GM18867 (cell line): ENCODE measurements at regions not wholly inside any gene's neighbourhood (a gene's known extent, or its start where the extent isn't known, plus 50 kb on each side); places are given as distances from the start of the nearest gene placed in this dataset.

Experiments used
- ATAC-seq: cut with Tn5 transposase; IDR thresholded peaks from one replicate; pipeline ENCODE4 v1.9.1; 2021; ENCODE audit warnings: mild to moderate bottlenecking, moderate library complexity; ENCODE audit not compliant: unreplicated experiment

GRCh38 chr13:23980160-23980551 lies 82.9 kb upstream of the C1QTNF9B start:
- ATAC-seq: peak; percentile 95

- ATAC-seq: no peak
Measured at GRCh38 chr13:23983671-23984070, 86.4 kb upstream of the C1QTNF9B start.

DNA sequence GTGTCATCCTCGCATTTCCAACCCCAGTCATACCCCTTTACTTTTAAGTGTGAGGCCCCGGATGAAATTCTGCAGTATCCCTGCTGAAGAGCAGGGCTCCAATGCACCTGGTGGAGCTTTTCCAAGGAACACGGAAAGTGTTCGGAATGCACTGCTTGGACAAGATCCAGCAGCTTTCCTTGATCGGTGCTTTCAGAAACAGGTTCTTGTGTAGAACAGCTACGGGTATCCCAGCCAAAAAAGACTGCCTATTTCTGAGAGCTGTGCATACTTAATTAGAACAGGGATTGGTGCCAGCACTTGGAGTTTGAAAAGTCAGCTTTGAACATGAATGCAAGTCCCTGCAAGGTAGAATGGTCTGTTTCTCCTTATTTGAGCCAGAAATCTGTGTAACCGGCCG lies 87.2 kb upstream of the C1QTNF9B start:
- no peak for ATAC-seq

DNA sequence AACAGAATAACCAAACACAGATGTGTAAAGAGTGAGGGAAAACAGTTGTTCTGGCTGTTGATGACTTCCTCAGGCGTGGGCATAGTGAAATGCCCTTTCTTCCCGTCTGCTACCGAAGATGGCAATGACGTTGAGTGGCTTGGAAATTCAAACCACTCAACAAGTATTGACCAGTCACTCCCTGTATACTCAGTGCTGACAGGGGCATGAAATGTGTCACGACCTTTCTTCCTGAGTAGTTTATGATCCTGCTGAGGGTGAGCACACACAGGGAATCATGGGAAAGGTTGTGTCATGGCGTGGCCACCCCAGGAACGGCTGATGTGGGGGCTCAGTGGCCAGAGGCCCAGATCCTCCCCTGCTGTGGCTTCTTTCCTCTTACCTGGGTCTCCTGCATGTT lies 87.8 kb upstream of the C1QTNF9B start:
- ATAC-seq: no peak

DNA sequence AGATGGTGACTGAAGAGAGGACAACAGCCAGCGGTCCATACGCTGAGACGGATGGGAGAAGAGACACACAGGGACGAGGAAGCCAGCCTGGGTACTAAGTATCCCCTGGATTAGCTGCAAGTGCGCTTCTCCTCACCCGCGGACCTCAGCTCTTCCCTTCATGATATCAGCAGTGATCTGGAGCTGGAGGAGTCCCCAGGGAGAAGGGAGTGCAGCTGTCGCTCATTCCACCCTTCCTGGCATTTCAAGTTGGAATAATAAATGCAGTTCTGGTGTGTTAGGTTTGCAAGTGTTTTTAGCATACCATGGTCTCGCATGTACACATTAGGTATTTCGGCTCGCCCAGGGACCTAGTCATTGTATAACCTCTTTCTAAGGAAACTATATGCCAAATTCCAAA lies 88.5 kb upstream of the C1QTNF9B start:
- ATAC-seq: no peak

GRCh38 chr13:23986619-23987018 lies 89.3 kb upstream of the C1QTNF9B start:
- ATAC-seq: no peak

DNA sequence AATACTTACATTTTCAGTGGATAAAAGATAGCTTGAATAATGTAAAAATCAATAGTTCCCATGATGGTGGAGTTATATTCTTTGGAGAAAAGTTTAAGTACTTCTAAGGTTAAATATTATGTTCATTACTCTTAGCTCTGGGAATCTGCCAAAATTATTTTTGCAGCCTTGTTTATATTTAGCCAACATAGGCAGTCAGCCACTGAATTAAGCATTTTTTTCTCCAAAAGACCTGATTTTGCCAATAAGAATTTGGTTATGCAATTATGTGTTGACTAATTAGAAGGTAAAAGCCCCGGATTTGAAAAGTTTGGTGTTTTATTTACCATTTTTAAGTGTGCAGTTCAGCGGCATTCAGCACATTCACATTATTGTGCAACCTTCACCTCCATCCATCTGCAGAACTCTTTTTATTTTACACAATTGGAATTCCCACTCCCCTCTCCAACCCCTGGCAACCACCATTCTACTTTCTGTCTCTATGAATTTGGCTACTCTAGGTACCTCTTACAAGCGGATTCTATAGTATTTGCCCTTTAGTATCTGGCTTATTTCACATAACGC lies 90.1 kb upstream of the C1QTNF9B start:
- ATAC-seq: no peak

- ATAC-seq: no peak
Measured at GRCh38 chr13:23988546-23989122, 91.3 kb upstream of the C1QTNF9B start.

- no peak for ATAC-seq
Measured at GRCh38 chr13:23990455-23990854, 93.2 kb upstream of the C1QTNF9B start.

GRCh38 chr13:23991119-23991518 lies 93.8 kb upstream of the C1QTNF9B start:
- no peak for ATAC-seq

DNA sequence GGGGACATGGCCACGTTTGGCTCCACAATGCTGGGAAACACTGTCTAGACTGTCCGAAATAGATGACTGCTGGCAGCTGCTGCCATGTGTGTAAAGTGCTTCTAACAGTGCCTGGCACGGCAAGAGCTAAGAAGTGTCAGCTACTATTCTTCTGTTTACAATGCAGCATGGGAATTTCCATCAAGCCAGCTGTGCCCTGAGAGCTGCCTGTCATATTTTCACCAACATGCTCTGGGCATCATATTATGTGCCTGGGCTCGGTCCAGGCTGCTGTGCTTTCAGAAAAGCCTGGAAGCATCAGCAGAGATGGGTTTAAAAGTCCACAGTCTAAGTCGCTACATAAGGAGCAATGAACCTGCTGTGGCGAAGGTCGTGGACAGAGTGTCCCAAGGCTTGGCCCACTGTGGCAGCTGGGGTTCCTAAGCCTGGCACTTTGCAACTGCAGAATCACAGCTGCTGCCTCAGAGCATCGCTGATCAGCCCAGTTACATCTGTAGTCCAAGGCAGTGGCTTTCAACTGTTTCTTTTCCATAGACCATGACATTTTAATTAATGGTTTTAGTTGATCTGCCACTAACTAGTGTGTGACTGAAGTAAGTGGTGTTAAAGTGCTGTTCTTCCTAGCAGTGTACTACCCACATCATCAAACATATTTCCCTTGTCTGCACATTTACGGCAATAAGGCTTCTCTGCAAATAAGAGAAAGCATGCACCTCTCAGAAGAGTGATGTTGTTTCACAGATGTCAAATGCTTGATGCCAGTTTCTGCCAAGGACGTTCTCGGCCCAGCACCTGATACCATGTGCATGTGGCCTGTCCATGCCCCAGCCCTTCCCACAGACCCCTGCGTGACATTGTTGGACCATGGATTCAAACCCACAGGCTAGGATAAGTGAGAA lies 95.7 kb upstream of the C1QTNF9B start:
- no peak for ATAC-seq

DNA sequence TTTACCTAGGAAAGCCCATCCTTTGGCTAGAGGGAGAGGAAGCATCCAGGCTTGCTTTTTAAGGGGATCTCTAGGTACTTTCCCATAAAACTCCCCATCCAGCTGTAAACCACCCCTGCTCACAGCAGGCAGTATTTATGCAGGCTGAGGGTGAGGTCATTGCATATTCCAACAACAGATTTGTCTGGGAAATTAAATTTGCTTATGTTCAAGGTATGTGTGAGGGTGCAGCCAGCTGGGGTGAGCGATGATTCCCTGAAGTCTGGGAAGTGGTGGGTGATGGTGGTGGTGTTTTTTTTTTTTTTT lies 96.3 kb upstream of the C1QTNF9B start:
- no peak for ATAC-seq

- no peak for ATAC-seq
Measured at GRCh38 chr13:23995283-23996073, 98.2 kb upstream of the C1QTNF9B start.

GRCh38 chr13:23996456-23996855 lies 99.2 kb upstream of the C1QTNF9B start:
- ATAC-seq: no peak

- ATAC-seq: no peak
Measured at GRCh38 chr13:23999424-23999823, 102.1 kb upstream of the C1QTNF9B start.

DNA sequence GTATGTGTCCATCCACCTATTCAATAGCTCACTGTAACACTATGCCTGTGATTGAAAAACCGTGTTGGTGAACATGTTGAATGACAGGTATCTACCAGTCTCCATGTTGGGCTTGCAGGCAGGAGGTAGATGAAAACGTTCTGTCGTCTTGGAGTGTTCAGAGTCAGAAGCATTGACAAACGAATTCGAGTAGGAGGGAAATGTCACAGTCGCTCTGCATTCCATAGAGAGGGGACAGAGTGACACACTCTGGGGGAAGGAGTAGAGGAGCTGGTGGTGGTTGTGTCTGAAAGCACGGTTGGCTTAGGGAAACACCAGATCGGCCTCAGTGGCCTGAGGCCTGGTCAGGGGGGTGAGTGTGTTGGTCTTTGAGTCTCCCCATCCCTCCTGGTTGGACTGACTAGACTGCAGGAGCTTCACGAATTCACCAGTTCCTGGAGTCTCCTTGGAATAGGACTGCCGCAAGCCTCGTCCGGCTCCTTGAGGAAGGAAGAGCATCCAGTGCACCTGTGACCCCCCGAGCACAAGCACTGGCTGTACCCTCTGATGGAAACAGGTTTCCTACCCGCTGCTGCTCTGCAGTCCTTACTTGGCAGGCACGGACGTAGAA lies 105.0 kb upstream of the C1QTNF9B start:
- ATAC-seq: no peak

DNA sequence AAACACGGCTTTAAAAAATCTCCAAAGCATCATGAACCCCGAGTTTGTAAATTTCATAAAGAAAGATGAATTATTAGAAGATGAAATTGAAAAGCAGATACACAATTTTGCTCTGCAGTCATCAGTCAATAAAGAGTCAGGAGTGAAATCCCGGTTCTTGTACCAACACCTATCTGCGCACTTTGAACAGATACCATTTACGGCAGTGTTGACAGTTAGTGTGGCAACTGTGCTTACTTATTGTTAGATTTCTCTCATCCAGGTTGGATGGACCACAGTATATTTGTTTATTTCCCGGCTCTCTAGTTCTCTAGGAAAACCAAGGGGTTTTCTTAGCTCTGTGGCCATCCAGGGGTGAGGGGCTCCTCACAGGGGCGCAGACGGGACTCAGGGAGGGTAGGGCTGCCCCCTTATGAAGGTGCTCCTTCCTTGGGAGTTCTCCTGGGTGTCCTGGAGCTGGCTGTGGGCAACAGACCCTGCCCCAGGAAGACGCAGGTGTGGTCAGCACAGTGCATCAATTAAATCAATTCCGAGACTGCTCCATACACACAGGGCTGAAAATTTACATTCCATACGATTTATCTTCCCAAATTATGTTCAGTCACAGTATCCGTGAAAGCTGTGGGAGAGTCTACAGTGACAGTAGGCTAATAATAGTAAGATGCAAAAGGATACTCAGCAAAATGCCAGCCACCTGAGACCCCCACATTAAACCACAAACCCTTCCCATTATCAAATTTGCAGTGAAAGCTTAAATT lies 107.0 kb upstream of the C1QTNF9B start:
- ATAC-seq: no peak

GRCh38 chr13:24004971-24005370 lies 107.7 kb upstream of the C1QTNF9B start:
- ATAC-seq: no peak

DNA sequence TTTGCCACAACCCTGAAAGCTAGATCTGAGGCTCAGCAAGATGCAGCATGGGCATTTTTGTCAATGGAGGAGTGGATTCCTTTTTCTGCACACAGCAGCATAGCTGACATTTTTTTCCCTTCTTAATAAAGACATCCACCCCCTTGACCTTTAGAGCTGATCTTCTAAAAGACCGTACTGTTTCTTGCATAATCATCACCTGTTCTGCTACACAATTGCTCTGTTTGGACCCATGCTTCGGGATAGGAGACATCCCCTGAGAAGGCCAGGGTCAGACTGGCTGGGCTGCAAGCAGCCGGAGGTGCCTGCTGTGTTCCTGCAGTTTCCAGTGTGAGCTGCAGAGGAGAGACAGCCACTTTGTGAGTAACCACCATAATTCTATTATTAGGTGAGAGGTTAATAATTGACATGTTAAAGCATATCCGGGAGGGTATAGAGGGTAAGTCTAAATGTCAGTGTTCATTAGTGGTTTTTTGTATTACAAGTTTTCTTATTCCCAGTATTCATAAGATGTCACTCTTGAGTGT lies 108.5 kb upstream of the C1QTNF9B start:
- peak; percentile 78 for ATAC-seq
